HG02678 (cell line): ENCODE measurements at regions not wholly inside any gene's neighbourhood (a gene's known extent, or its start where the extent isn't known, plus 50 kb on each side); places are given as distances from the start of the nearest gene placed in this dataset.
"Not testable (repeated sequence)": the region's sequence is repeated elsewhere in the genome, so short reads cannot be mapped to it uniquely, and the experiment has no call there.

Source experiments
- ATAC-seq: cut with Tn5 transposase; IDR thresholded peaks from one replicate; pipeline ENCODE4 v1.9.1; 2021; ENCODE audit warnings: mild to moderate bottlenecking, moderate library complexity; ENCODE audit not compliant: unreplicated experiment

DNA sequence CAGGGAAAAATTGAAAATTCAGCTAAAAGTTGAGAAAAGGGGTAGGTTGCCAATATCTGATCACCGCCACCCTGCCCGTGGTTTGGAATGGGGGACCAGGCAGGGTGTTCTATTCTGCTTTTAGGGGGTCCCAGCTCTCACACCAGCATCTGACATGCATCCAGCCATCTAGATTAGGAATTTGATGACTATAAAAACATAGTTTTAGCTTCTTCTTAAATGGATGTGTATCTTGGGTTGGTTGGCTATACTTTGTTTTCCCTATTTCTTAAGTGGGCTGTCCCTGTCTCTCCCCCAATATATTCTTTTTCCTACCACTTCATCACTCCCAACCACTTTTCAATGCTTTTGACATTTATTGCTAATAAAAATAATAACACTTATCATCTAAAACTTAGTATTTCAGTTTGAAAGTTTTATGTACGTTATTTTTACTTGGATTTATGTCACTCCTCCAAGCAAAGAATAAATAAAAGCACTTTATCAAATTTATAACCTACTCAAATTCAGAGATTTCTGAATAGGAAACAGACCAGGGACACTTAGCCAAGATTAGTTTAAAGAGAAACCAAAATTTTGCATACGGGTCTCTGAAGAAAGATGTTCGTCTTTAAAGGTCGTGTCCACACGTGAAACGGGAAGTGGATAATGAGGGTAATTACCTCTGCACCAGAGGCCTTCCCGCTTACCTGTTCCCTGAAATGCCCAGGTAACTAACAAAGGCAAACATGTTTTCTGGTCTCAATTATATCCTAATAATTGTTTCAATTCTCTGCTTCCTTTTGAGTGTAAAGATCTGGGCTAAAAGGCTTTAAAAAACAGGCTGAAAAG, 233.2 kb upstream of the AUTS2 start:
- ATAC-seq: no peak

DNA sequence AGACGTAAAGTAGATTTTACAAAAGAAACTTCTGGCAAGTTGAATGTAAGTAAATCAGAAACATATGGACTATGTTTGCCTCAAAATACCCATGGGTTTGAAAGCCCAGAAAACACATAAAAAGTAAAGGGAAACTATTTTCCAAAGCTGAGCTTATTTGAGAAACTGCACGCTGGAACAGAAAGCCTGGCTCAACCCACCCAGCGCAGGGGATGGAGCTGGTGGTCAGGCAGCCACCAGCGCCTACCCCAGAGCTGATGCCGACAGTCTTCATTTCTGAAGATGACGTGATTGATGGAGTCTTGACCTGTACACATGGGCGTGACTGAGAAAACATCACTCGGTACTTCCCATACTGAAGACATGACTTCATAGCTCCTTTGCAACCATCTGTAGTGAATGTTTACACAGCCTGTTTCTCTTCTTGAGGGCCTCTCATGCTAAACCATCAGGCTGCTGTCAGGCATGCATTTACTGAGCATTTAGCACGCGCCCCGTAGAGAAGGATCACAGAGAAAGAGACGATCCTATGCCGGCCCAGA, 232.6 kb upstream of the AUTS2 start:
- ATAC-seq: no peak

DNA sequence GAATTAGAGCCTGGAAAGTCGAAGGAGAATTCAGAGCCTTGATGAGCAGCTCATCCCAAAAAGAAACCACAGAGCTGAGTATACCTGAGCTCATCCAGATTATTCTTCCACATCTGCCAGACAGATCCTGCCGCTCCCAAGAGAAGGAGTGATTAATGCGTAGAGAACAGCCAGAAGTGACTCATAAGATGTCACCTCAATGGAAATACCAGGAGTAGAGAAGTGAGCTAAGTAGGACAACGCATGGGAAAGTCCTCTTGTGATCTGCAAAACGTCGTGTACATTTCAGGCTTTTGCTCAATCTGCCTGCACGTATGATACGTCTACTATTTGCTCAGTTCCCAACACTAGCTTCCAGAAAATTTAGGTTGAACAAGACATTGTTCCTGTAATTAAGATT, 230.5 kb upstream of the AUTS2 start:
- ATAC-seq: no peak

DNA sequence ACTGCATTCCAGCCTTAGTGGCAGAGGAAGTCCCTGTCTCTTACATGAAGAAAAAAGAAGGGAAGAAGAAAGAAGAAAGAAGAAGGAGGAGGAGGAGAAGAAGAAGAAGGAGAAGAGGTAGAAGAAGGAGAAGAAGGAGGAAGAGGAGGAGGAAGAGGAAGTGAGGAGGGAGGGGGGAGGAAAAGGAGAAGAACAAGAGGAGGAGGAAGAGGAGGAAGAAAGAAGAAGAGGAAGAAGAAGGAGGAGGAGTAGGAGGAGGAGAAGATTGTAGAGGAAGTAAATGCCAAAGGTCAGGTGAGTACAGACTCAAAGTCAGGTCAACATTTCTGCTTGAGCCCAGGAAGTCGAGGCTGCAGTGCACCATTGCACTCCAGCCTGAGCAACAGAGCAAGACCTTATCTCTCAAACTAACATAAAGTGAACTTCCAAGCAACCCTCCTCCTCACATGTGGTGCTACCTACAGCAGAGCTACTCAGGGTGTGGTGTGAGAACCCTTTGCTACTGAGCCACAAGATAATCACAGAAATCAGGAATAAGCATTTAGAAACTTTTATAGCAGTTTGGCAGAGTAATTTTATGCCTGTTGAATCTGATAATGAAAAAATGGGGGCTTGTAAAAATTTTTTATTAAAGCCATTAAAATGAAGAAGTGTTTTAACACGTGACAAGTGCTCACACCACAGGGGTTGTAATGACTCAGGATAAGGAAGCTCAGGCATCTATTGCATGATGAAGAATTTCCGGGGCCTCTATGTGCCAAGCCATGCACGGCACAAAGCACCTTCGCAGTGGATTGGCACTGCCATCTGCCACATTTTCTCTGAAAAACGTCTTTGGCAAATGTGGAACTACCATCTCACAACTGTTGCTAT, 224.9 kb upstream of the AUTS2 start:
- no peak for ATAC-seq

DNA sequence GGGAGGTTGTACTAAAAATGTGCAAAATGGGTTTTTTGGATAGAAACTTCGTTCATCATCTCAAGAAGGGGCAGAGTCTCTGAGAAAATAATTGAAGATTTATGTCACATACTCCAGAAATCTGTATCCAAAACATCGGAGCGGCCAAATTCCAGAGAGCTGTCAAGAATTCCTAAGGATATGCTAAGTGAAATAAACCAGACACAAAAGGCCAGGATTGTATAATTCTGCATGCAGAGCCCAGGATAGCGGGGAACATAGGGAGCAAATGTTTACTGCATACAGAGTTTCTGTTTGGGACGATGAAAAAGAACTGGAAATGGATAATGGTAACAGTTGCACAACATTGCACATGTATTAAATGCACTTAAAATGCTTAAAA, 224.2 kb upstream of the AUTS2 start:
- no peak for ATAC-seq

DNA sequence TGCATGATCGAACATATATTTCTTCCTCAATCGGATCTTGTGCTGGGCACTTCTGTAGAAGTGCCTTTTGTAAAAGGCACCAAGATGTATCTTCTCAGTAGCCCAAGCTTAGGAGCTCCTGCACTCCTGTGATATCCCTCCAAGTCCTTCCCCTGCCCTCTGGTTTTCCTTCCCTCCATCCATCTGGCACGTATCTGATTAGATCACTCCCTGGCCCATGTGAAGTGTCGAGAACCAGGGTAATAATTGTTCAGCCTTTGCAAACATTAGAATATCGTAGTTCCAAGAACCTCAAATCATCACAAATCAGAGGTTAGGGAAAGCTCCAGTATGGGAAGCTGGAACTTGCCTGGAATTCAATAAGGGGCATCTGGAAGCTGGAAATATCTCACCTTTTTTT, 221.1 kb upstream of the AUTS2 start:
- no peak for ATAC-seq

DNA sequence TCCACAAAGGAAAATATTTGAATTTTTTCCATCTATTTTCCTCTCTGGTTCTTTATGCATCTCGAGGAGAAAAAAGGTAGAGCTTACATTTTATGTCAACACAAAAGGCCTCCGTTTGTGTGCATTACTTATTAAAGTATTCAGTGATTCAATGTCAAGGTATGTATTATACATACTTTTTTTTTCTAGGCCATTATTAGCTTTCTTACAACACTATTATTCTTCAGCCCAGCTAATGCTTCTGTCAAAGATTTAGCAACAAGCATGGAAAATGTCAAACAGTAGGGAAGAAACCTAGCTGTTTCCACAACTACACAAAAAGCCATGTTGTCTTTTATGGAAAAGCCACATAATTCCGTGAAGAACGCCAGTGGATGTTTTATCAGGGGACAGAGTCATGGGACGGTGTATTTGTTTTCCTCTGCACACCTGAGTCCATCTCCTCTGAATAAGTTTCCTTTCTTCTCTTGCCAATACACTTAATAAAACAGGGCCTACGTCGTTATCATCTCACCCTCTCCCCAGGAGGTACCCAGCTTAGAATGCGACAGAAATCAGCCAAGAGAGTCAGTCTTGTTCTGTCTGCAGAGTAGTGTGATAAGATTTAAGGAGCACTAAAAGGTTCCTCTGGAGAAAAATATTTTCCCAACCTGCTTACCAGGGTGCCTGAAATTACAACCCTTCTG, 209.7 kb upstream of the AUTS2 start:
- no peak for ATAC-seq

DNA sequence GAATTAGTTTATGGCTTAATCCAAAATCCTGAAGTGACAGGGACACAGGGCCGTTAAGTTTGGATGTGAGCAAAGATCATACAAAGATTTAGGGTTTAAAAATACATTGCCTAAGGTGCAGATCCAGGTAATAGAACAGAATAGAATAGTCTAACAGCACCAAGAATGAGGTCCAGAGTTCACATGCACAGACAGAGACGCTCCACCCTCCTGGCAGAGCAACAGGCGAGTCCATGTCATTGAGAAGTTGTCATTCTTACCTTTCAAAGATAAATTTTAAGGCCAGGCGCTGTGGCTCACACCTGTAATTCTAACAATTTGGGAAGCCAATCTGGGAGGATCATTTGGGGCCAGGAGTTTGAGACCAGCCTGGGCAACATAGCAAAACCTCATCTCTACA, 209.1 kb upstream of the AUTS2 start:
- no peak for ATAC-seq

DNA sequence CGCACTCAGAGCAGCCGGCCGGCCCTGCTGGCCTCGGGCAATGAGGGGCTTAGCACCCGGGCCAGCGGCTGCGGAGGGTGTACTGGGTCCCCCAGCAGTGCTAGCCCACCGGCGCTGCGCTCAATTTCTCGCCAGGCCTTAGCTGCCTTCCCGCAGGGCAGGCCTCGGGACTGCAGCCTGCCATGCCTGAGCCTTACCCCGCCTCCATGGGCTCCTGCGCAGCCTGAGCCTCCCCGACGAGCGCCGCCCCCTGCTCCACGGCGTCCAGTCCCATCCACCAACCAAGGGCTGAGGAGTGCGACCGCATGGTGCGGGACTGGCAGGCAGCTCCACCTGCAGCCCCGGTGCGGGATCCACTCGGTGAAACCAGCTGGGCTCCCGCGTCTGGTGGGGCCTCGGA, 204.4 kb upstream of the AUTS2 start:
- not testable (repeated sequence) for ATAC-seq

DNA sequence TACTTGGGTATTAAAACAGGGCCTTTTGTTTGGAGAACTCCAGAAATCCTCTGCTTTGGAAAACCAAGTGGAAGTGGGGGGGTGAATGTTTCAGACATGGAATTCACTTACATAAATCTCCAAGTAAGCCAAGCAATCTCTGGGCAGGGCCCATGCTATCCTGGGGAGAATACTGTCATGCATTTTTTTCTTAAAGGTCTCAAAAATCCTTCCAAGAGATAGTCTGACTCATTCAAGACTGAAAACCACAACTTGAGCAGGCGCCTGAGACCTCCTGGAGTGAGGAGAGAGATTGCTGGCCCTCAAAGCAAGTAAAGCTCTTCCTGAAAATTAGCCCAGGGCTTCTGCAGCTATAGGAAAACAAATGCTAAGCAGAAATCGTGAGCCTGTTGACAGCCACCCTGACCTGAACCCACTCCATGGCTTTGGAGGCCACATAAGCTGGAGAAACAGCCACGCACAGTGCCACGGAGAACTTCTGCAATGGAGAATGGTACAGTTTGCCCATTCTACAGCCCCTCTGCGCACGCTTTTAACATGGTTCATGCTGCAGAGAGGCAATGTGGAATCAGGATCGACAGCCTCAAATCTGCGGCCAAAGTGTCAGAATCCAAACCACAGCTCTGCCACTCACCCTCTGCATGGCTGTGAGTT, 203.1 kb upstream of the AUTS2 start:
- no peak for ATAC-seq

DNA sequence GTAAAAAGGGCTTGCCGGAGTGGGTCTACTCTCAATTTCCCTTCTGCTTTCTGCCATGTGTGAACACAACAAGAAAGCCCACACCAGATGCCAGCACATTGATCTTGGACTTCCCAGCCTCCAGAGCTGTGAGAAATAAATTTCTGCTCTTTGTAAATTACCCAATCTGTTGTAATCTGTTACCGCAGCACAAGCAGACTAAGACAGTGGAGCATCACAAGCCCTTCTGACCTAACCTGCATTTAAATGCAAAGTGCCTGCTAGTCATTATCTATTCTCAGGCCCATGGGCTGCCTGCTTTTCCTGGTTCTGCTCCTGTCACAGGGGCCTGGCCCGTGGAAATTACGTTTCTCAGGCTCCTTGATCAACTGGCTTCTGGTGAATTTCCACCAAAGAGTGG, 199.3 kb upstream of the AUTS2 start:
- ATAC-seq: no peak

DNA sequence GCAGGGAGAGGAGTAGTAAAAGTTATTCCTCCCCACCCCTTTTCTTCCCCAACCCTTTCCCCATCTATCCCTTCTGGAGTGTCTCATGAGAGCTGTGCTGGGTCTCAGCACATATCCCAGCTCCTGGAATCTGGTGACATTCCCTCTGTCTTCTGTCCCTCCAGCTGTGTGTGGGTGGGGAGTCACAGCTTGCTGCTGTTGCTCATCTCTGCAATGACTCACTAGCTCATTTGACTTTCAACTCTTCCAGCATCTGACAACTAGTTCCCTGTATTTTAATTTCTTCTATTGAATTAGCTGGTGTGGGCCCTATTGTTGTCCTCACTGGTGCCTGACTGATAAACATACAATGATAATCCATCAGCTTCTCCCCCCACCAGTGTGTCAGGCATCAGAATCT, 198.9 kb upstream of the AUTS2 start:
- ATAC-seq: no peak

DNA sequence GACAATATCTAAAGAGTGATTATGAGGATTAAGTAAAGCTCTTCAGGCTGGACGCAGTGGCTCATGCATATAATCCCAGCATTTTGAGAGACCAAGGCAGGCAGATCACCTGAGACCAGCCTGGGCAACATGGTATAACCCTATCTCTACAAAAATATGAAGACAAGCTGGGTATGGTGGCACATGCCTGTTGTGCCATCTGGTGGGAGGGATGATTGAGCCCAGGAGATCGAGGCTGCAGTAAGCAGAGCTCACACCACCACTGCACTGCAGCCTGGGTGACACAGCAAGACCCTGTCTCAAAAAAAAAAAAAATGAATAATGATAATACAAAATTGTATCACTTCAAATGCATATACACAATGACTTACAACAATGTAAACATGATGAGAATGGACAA, 195.6 kb upstream of the AUTS2 start:
- no peak for ATAC-seq

DNA sequence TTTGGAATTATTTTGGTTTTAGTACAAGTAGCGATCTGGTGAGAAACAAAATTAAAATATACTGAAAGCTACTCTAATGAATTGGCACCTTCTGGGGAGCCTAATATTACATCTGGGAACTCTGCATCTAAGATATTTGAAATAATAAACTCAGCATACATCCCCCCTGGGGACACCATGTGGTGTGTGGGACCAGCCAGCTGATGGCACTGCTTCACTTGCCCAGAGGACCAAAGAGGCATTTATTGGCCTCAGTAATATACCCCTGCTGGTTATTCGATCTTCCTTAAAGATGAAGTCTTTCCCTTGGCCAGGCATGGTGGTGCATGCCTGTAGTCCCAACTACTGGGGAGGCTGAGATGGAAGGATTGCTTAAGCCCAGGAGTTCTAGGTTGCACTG, 195.1 kb upstream of the AUTS2 start:
- no peak for ATAC-seq

DNA sequence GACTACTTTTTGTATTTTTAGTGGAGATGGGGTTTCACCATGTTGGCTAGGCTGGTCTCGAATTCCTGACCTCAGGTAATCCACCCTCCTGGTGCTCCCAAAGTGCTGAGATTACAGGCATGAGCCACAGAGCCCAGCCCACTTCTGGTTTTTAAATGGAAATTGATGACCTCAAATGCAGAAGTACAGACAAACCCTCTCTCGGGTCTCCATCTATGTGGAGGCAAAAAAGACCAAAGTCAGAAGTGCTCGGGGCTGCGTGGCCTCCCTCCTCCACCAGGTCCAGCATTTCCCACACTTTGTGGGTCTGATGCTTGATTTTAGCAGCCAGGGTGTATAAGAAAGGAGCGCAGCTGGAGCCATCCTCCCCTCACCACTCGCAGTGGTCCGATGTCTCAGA, 187.3 kb upstream of the AUTS2 start:
- ATAC-seq: no peak

DNA sequence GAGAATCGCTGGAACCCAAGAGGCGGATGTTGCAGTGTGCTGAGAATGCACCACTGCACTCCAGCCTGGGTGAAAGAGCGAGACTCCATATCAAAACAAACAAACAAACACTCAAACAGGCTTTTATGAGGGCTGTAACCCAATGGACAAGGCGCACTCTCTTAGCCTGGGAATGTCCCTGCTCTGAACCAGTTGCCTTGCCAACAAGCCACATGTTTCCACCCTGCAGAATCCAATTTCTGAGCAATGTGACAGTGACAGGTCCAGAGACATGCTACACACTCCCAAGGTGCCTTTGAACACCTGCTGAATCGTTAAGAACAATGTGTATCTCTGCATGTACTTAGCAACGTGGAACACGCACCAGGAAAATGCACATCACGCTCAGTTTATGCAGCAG, 186.8 kb upstream of the AUTS2 start:
- ATAC-seq: no peak

DNA sequence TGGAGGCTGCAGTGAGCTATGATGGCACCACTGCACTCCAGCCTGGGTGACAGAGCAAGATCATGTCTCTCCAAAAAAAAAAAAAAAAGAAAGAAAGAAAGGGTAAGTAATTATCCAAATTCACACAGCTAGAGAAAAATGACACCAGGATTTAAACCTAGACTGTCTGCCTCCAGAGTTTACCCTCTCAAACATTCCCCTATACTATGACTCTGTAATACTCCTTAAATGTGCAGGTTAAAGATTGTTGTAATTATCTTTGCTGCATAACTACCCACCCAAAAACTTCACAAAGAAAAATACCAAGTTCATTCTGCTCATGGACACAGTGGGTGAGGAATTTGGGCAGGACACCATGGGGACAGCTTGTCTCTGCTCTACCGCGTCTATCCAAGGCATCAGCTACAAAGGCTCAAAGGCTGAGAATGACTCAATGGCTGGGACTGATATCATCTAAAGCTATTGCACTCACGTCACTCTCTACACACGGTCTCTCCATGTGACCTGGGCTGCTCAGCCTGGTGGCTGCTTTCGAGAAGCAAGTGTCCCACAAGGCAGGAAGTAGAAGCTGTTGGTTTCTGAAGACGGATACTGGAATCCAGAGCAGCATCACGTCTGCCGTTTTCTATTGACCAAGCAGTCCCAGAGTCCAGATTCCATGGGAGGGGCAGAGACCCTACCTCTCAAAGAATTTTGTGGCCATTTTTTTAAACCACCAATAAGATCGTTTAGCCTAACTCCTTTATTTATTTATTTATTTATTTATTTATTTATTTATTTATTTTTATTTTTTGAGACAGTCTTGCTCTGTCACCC, 185.7 kb upstream of the AUTS2 start:
- no peak for ATAC-seq

DNA sequence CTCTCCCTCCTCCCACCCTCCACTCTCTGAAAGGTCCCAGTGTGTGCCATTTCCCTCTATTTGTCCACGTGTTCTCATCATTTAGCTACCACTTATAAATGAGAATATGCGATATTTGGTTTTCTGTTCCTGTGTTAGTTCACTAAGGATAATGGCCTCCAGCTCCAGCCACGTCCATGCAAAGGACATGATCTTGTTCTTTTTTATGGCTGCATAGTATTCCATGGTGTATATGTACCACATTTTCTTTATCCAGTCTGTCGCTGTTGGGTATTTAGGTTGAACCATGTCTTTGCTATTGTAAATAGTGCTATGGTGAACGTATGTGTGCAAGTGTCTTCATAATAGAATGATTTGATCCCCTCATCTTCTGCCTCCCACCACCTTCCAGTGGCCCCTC, 183.7 kb upstream of the AUTS2 start:
- ATAC-seq: no peak

DNA sequence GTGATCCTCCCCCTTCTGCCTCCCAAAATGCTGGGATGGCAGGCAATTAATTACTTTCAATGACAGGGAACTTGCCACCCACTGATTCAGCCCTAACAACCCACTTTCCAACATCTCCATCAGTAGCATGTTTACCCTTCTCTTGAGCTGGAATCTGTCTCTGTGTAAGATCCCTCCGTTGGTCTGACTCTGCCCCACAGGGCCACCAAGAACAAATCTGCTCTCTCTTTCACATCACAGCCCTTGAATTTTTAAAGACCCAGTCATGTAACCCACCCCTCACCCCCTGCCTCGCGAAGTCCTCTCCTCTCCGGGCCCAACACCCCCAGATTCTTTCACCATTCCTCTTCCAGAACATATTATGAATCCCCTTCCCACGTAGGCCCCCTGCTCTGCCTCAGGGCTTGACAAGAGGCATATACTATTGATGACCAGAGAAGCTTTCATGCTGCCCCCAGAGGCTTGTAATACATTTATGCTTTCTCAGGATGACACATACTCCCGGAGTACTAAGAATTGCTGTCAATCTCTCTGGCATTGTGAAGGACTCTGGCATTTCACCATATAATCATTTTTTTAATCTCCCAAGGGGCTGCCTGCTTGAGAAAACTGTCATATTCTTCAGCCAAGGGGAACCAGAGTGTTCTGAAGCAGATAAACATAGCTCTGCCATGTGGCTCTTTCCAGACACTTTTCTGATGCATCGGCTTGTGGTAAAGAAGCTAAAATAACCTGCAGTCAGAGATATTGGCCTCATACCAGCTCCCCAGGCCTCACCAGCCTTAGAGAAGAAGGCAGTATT, 179.2 kb upstream of the AUTS2 start:
- no peak for ATAC-seq
